ENCODE measurements at regions not wholly inside any gene's neighbourhood (a gene's known extent, or its start where the extent isn't known, plus 50 kb on each side); places are given as distances from the start of the nearest gene placed in this dataset.
A peak's percentile ranks its signal among the peaks of the same experiment; 100 is the strongest.
"Not testable (repeated sequence)": the region's sequence is repeated elsewhere in the genome, so short reads cannot be mapped to it uniquely, and the experiment has no call there.

GRCh38 chr14:37842106-37842505, 246.7 kb downstream of the TTC6 start:
- DNase-seq (ENCODE audit: low read depth in 2 of 2), result no peak

DNA sequence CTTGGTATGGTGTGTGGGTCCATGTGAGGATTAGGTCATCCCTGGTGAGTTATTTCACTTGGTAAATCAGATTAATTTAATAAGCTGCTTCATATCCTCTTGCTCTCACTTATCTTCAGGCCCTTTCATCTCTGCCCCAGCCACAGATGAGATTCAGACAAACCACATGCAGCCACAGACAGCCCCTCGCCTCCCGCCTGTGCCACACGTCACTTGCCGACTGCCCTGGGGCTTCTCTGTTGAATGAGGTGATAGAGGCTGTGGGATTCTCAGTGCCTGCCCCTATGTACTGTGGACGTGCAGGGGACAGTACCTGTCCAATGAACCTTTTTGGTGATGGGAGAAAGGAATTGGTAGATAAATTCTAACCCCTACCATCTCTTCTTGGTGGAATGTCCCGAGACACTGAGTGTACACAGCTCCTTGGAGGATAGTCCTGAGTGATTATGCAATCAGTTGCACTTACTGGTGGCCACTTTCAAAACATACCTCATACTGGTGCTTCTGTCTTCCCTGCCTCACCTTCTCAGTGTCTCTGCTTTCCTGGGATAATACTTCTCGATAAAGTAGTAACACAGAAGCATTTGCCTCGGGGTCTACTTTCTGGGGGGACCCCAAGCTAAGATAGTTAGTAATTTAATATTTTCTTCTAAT, 248.7 kb downstream of the TTC6 start:
- DNase-seq (ENCODE audit: low read depth in 2 of 2), result no peak

GRCh38 chr14:37844614-37845013, 249.2 kb downstream of the TTC6 start:
- no peak for DNase-seq (ENCODE audit: low read depth in 2 of 2)

- DNase-seq (ENCODE audit: low read depth in 2 of 2), result no peak
These were observed 253.7 kb downstream of the TTC6 start for GRCh38 chr14:37848985-37849621.

DNA sequence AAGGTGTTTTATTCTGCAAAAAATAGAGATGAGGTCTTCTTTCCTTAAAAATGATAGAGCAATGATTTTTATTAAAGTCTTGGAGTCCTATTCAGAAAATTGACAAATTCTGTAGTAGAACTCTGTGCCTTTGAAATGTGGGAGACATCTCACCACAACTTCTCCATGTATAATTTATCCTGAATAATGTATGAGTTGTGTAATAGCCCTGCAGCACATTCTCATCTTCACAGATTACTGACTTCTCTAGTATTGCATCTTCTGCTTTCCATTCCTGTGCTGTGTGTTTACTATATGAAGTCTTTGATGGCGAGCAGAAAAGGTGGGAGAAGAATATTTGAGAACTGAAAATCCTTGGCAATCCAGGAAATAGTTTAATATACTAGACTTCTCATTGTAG, 255.6 kb downstream of the TTC6 start:
- no peak for DNase-seq (ENCODE audit: low read depth in 2 of 2)

- DNase-seq (ENCODE audit: low read depth in 2 of 2), result no peak
These were observed 260.4 kb downstream of the TTC6 start for GRCh38 chr14:37855871-37856270.

DNA sequence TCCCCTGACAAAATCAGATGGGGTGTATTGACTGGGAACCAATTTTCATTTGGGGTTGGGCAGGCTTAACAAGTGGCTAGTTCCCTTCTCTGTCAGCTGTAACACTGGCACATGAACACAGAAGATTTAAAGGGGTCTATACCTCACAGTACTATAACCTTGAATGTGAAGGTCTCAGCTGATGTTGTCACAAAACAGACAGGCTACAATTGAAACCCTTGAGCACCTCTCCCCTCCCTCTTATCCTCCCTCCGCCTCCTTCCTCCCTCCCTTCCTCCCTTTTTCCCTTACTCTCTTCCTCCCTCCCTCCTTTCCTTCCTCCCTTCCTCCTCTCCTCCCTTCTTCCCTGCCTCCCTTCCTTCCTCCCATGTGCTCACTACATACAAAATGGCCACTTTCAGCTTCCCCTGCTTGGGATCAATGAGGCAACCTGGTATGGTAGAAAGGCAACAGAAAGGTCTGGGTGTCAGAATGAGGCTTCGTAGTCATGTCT, 262.4 kb downstream of the TTC6 start:
- DNase-seq (ENCODE audit: low read depth in 2 of 2), result no peak

GRCh38 chr14:37858733-37859132, 263.3 kb downstream of the TTC6 start:
- DNase-seq (ENCODE audit: low read depth in 2 of 2), result no peak

DNA sequence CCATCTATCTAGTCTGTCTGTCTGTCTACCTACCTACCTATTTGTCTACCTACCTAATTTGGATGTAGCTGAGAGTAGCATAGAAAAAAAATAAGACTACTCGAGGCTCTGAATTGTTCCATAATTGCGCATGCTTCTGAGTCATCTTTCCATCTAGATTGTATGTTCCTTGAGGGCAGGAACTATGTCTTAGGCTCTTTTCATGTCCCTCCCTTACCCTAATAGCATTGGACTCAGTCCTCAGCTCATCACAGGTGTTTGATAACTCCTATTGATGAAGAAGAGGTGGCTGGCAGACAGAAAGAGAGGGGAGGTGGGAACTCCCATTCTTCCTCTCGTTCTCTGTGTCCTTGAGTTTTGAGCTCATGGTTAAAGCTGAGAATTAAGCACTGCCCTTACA, 263.7 kb downstream of the TTC6 start:
- DNase-seq (ENCODE audit: low read depth in 2 of 2), result no peak

- no peak for DNase-seq (ENCODE audit: low read depth in 2 of 2)
These were observed 266.8 kb downstream of the TTC6 start for GRCh38 chr14:37862263-37862662.

DNA sequence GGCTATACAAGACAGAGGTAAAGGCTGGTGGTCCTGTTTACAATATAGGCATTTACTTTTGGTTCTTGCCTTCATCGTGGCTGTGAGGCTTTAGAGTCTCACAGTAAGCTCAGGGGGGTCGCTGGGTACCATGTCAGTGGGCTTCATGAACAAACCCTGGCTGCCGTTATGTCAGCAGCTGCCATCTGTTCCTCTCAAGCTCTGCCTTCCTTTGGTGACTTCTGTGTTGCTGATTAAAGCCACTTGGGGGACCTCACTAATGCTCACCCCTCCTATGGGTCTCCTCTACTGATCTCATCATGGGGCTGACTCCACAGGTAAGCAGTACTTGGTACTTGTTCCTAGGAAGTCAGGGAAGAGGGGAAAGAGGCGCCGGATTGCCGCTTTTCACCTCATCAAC, 268.7 kb downstream of the TTC6 start:
- DNase-seq (ENCODE audit: low read depth in 2 of 2), result no peak

DNA sequence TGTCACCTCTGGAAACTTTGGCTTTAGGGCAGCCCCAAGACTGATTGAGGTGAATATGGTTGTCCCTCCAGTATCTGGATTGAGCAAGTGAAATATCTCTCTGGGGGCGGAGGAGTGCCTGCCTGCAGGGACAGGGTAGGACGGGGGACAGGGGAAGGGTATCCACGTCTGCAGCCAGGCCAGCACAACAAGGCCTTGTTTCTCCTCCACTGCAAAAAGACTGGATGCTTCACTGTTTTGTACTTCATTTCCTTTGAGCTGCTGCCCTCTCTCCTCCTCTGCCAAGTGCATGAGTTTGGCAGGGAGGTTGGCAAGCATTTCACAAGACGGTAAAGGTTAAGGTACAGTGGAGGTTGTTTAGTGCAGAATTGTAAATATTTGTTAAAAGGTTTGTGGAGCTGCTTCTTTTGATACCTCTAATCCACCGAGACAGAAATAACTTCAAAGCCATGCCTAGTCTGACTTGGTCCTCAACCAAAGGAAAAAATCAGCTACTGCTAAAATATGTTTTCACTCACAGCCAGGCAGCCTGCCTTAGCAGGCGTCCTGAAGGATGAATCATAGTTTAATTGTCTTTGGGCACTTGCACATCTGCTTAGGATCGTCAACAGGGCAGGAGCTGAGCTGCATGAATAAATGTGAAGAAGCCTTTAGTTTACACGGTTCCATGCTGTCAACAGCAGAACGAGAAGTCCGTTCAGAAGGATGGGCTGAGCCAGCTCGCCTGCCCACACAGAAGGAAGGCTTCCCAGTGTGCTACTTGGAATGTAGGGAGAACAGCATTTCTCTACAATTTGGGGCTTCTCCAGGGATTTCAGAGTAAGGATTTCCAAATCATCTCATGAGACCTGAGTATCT, 269.7 kb downstream of the TTC6 start:
- DNase-seq (ENCODE audit: low read depth in 2 of 2), result no peak

- DNase-seq (ENCODE audit: low read depth in 2 of 2), result no peak
These were observed 270.5 kb downstream of the TTC6 start for GRCh38 chr14:37865719-37866549.

DNA sequence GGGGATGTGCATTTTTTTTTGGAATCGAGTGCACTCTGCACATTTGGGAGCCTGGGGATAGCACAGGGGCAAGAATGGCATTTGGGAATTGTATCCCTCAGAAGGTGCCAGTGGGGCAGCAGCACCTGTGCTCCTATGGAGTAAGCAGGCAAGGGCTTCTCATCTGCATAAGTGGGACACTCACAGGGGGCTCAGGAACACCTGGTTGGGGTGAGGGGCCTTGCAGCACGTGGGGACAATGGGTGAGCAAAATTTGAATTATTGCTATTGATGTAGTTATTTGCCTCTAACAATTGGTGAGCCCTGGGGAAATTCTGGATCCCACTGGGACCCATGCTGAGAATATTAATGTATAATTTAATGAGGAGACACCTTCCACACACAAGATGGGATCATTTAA, 274.2 kb downstream of the TTC6 start:
- DNase-seq (ENCODE audit: low read depth in 2 of 2), result no peak

DNA sequence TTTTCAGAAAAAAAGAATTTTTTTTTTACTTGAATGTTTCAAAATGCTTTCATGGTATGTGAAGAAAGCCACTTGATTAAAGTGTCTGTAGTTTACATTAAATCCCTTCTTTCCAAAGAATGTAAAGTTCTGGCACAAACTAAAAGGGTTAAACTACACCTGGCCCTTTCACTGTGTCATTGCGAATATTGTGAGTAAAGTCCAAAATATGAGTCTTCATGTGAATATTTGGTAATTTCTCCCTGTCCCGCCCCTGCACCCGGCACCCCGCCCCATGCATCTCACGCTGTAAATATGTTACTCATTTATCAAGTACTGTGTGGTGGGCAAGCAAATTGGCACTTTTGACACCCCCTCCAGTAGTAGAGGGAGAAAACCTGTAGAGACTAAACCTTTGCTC, 274.7 kb downstream of the TTC6 start:
- no peak for DNase-seq (ENCODE audit: low read depth in 2 of 2)

DNA sequence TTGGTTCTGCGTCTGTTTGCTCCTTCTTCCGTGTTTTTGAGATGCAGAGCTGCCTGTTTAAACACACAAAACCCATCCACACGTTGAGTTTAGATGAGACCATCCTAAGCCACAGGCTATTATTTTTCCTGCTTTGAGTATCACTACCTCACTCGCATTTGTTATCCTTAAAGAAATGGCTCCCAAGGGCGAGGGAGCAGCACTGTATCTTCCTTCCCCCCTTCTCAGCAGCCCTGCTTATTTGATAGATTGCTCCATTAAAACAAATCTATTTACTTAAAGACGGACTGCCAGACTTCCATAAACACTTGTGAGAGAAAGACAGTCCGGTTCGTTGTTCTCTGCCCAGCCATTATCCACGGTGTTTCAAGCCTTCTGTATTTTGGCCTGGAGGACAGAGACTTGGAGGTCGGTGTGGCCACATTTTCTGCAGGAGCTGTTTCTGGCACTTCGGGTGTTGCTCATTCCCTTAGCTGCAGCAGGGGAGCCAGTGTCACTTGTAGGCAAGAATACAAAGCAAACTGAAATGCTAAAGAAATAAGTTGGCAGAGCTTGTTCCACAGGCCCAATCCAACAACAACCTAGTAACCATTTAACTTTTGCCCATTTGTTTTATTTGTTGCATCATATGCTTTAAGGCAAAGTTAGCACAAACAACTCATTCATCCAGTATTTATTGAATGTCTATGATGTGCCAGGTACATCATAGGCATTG, 275.4 kb downstream of the TTC6 start:
- DNase-seq (ENCODE audit: low read depth in 2 of 2), result no peak

GRCh38 chr14:37874065-37874428, 278.6 kb downstream of the TTC6 start:
- not testable (repeated sequence) for DNase-seq (ENCODE audit: low read depth in 2 of 2)

GRCh38 chr14:37874429-37875109, 279.1 kb downstream of the TTC6 start:
- DNase-seq (ENCODE audit: low read depth in 2 of 2), result peak; percentile 44 to 75

GRCh38 chr14:37888234-37888633, 292.8 kb downstream of the TTC6 start:
- DNase-seq (ENCODE audit: low read depth in 2 of 2), result no peak

GRCh38 chr14:37889087-37889486, 293.7 kb downstream of the TTC6 start:
- DNase-seq (ENCODE audit: low read depth in 2 of 2), result no peak

DNA sequence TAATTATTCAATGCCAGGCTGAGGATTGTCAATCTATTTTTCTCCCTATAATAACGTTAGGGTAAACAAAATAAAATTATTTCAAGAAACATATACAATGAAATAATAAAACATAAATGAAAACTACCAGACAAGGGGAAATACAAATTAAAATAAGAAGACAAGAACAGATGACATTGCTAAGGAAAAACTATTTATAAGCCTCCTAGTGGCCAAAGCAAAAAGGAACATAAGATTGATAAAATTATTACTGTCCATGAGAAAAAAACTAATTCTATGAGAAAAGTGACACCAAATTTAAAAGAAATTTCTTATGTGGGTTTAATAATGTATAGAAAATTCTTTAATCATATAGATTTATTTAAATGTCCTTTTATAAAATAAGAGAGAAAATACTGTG, 294.7 kb downstream of the TTC6 start:
- DNase-seq (ENCODE audit: low read depth in 2 of 2), result no peak
